ENCODE measurements at regions not wholly inside any gene's neighbourhood (a gene's known extent, or its start where the extent isn't known, plus 50 kb on each side); places are given as distances from the start of the nearest gene placed in this dataset.
"Not testable (repeated sequence)": the region's sequence is repeated elsewhere in the genome, so short reads cannot be mapped to it uniquely, and the experiment has no call there.

GRCh38 chr20:53649493-53649892 is 55.9 kb upstream of the ZNF217 start:
- H3K9me3 ChIP-seq (ENCODE audit: control insufficient read depth, low read length, poor library complexity, severe bottlenecking); H3K36me3 Mint-ChIP-seq (ENCODE audit: low read depth); H3K27ac Mint-ChIP-seq; DNase-seq; H3K27me3 Mint-ChIP-seq; H3K4me3 Mint-ChIP-seq; ATAC-seq: not testable (repeated sequence)
- H3K4me1 Mint-ChIP-seq: peaks cover 16% of the 10 kb centered on the region

- no peak for DNase-seq
- ATAC-seq: no peak
- no peaks in the 10 kb centered on the region for H3K27me3 Mint-ChIP-seq
- no peaks in the 10 kb centered on the region for H3K36me3 Mint-ChIP-seq (ENCODE audit: low read depth)
- H3K4me1 Mint-ChIP-seq: peaks cover 11% of the 10 kb centered on the region
- H3K4me3 Mint-ChIP-seq: no peak overlapping the region
- H3K9me3 ChIP-seq (ENCODE audit: control insufficient read depth, low read length, poor library complexity, severe bottlenecking): no peaks in the 10 kb centered on the region
- H3K27ac Mint-ChIP-seq: no peak overlapping the region
Observed at GRCh38 chr20:53647286-53647821, 53.7 kb upstream of the ZNF217 start.

- DNase-seq (no peak), ATAC-seq (no peak)
- Mint-ChIP-seq H3K4me1 (peaks cover 12% of the 10 kb centered on the region), H3K36me3 (ENCODE audit: low read depth) (no peaks in the 10 kb centered on the region), H3K27me3 (no peaks in the 10 kb centered on the region), H3K27ac (peak overlapping the region; percentile 24), H3K4me3 (no peak overlapping the region)
- no peaks in the 10 kb centered on the region for H3K9me3 ChIP-seq (ENCODE audit: control insufficient read depth, low read length, poor library complexity, severe bottlenecking)
Observed at GRCh38 chr20:53646550-53646949, 52.9 kb upstream of the ZNF217 start.

DNA sequence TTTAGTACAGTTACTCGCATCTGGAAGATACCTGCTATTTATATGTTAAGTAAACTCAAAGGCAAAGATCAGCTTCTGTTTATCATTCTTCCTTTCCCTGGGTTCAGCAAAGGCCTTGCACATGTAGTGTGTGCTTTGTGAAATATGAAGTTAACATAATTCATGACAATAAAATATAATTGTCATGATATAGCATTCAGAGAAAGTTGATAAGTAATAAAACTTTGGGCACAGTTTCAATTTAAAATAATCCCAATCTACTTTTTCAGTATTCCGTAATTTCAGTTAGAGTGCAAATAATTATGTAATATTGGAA is 51.9 kb upstream of the ZNF217 start:
- Mint-ChIP-seq H3K4me1 (peaks cover 16% of the 10 kb centered on the region), H3K4me3 (no peak overlapping the region), H3K27ac (peak overlapping the region; percentile 24), H3K27me3 (no peaks in the 10 kb centered on the region), H3K36me3 (ENCODE audit: low read depth) (no peaks in the 10 kb centered on the region)
- H3K9me3 ChIP-seq (ENCODE audit: control insufficient read depth, low read length, poor library complexity, severe bottlenecking): no peaks in the 10 kb centered on the region
- ATAC-seq: no peak
- no peak for DNase-seq

GRCh38 chr20:53644108-53644507 is 50.5 kb upstream of the ZNF217 start:
- H3K9me3 ChIP-seq (ENCODE audit: control insufficient read depth, low read length, poor library complexity, severe bottlenecking); DNase-seq; H3K27me3 Mint-ChIP-seq; H3K36me3 Mint-ChIP-seq (ENCODE audit: low read depth); H3K4me3 Mint-ChIP-seq; ATAC-seq: not testable (repeated sequence)
- Mint-ChIP-seq H3K27ac (peak overlapping the region; percentile 99), H3K4me1 (peaks cover 20% of the 10 kb centered on the region)

Measured in T-helper 17 cell (primary cell).